ENCODE measurements at regions not wholly inside any gene's neighbourhood (a gene's known extent, or its start where the extent isn't known, plus 50 kb on each side); places are given as distances from the start of the nearest gene placed in this dataset.

- TF ChIP-seq CTCF (IDR thresholded peaks at IDR 0.05): no peak
- no peak for TF ChIP-seq EZH2 (IDR thresholded peaks at IDR 0.05)
- no peak for TF ChIP-seq EZH2phosphoT487 (IDR thresholded peaks at IDR 0.05)
Observed at GRCh38 chr22:23408321-23408720, 171.8 kb downstream of the IGLL1 start.

All from neural progenitor cell (in vitro differentiated cells).